A549 (cell line): ENCODE measurements at regions not wholly inside any gene's neighbourhood (a gene's known extent, or its start where the extent isn't known, plus 50 kb on each side); places are given as distances from the start of the nearest gene placed in this dataset.
A peak's percentile ranks its signal among the peaks of the same experiment; 100 is the strongest.

Experiments used
- ATAC-seq, 2 experiments: fragments of 200-7000 bp in 1 of 2; fragments of >200 bp in 1 of 2; cut with Nextera tagmentation in 1 of 2; cut with Tn5 transposase in 1 of 2; 3 replicates each; pipeline versions ENCODE4 v1.8.0 to v1.9.1; 2018 to 2020; ENCODE audit warnings: mild to moderate bottlenecking in 1 of 2, moderate library complexity in 1 of 2
- CTCF ChIA-PET: fragments of 300-600 bp; sonication (Branson Sonifier 250); formaldehyde crosslinking; extraction: SDS; loops from one replicate; lab custom pipeline; 2021; ENCODE audit warnings: antibody characterized with exemption, inconsistent platforms; lab: Yijun Ruan, JAX
- POLR2A ChIA-PET: fragments of 350-600 bp; formaldehyde crosslinking; extraction: SDS; loops from one replicate; lab custom pipeline; 2021; ENCODE audit warnings: antibody characterized with exemption, inconsistent platforms; lab: Yijun Ruan, JAX
- DNase-seq, 2 experiments: peaks; one replicate each; pipeline versions ENCODE4 v3.0.0 to v3.0.0-alpha.2; 2011 to 2016; ENCODE audit warnings: low read depth in 1 of 2, low spot score in 1 of 2
- FAIRE-seq: peaks from 2 replicates; lab custom pipeline; 2011; peaks lifted over from hg19 to GRCh38; lab: Jason Lieb, UNC
- H3K27ac ChIP-seq, 2 experiments: fragments of >200 bp; sonication (Bioruptor Twin); formaldehyde crosslinking; 3 replicates each; pipeline ENCODE4 v1.5.1; 2016 to 2017
- H3K4me1 ChIP-seq: fragments of >200 bp; sonication (Bioruptor Twin); formaldehyde crosslinking; 3 replicates; pipeline ENCODE4 v1.6.1; 2016
- H3K4me2 ChIP-seq: fragments of >200 bp; sonication (Bioruptor Twin); formaldehyde crosslinking; 3 replicates; pipeline ENCODE4 v1.6.1; 2016
- H3K4me3 ChIP-seq: fragments of >200 bp; sonication (Bioruptor Twin); formaldehyde crosslinking; 3 replicates; pipeline ENCODE4 v1.5.1; 2016
- H3K9me3 ChIP-seq: fragments of >200 bp; sonication (Bioruptor Twin); formaldehyde crosslinking; 3 replicates; pipeline ENCODE4 v1.6.1; 2016
- BHLHE40 ChIP-seq: IDR thresholded peaks from 2 replicates; pipeline ENCODE4 v1.6.1; 2012; ENCODE audit warnings: low read depth, low read length, inconsistent platforms
- CHD2 ChIP-seq: fragments of 150-350 bp; IDR thresholded peaks from 2 replicates; pipeline ENCODE4 v1.6.1; 2014; ENCODE audit warnings: low read length; ENCODE audit not compliant: partially characterized antibody
- CHD4 ChIP-seq: fragments of 200-600 bp; sonication (generic); IDR thresholded peaks from 2 replicates; pipeline ENCODE4 v1.6.1; 2016; ENCODE audit warnings: antibody characterized with exemption, mild to moderate bottlenecking, borderline replicate concordance
- EHMT2 ChIP-seq: fragments of 200-600 bp; sonication (generic); IDR thresholded peaks from 2 replicates; pipeline ENCODE4 v1.6.1; 2016; ENCODE audit warnings: antibody characterized with exemption, low read depth, mild to moderate bottlenecking, moderate library complexity
- EP300 ChIP-seq, 2 experiments: fragments of >200 bp; sonication (Bioruptor Twin); formaldehyde crosslinking; IDR thresholded peaks; 2 replicates in 1 of 2; 3 replicates in 1 of 2; pipeline ENCODE4 v1.6.1; 2016 to 2017
- FOSB ChIP-seq: fragments of 250-450 bp; sonication (Bioruptor Pico); IDR thresholded peaks from 2 replicates; pipeline ENCODE4 v1.5.0; 2020; ENCODE audit warnings: mild to moderate bottlenecking, moderate library complexity
- FOXS1 ChIP-seq: fragments of 250-450 bp; sonication (Bioruptor Pico); IDR thresholded peaks from 2 replicates; pipeline ENCODE4 v1.5.0; 2020; ENCODE audit warnings: mild to moderate bottlenecking, moderate library complexity
- JUN ChIP-seq, 2 experiments: fragments of >200 bp; sonication (Bioruptor Twin); formaldehyde crosslinking; IDR thresholded peaks; 2 replicates in 1 of 2; 3 replicates in 1 of 2; pipeline ENCODE4 v1.6.1; 2016 to 2017
- KDM1A ChIP-seq: fragments of 200-600 bp; sonication (generic); IDR thresholded peaks from 2 replicates; pipeline ENCODE4 v1.6.1; 2016; ENCODE audit warnings: low read depth, mild to moderate bottlenecking
- KDM5A ChIP-seq: fragments of 200-600 bp; sonication (generic); IDR thresholded peaks from 2 replicates; pipeline ENCODE4 v1.6.1; 2016; ENCODE audit warnings: antibody characterized with exemption, mild to moderate bottlenecking
- MAZ ChIP-seq: fragments of 150-350 bp; IDR thresholded peaks from 2 replicates; pipeline ENCODE4 v1.6.1; 2014; ENCODE audit warnings: antibody characterized with exemption, low read depth, low read length, borderline replicate concordance
- MYC ChIP-seq: IDR thresholded peaks from 2 replicates; pipeline ENCODE4 v1.6.1; 2012; ENCODE audit warnings: mild to moderate bottlenecking, inconsistent platforms, low read length, improper control_type of control experiment, borderline replicate concordance
- POLR2A ChIP-seq: IDR thresholded peaks from 2 replicates; pipeline ENCODE4 v1.6.1; 2012; ENCODE audit warnings: mild to moderate bottlenecking, low read length
- POLR2AphosphoS2 ChIP-seq: conservative IDR thresholded peaks from 2 replicates; pipeline ENCODE4 v1.6.1; 2012; ENCODE audit warnings: low read length, improper control_type of control experiment, inconsistent platforms
- RAD21 ChIP-seq, 2 experiments: fragments of >200 bp in 1 of 2; sonication (Bioruptor Twin) in 1 of 2; formaldehyde crosslinking in 1 of 2; IDR thresholded peaks in 1 of 2; conservative IDR thresholded peaks in 1 of 2; 2 replicates in 1 of 2; 3 replicates in 1 of 2; pipeline ENCODE4 v1.6.1; 2012 to 2018; ENCODE audit warnings: inconsistent platforms in 1 of 2
- RNF2 ChIP-seq: fragments of 200-600 bp; sonication (generic); IDR thresholded peaks from 2 replicates; pipeline ENCODE4 v1.6.1; 2016; ENCODE audit warnings: low read depth, mild to moderate bottlenecking, antibody characterized with exemption, moderate library complexity, borderline replicate concordance
- SREBF2 ChIP-seq: fragments of 450-650 bp; IDR thresholded peaks from 2 replicates; pipeline ENCODE4 v1.6.1; 2014; ENCODE audit warnings: mild to moderate bottlenecking, moderate library complexity
- TFCP2L1 ChIP-seq: fragments of 250-450 bp; sonication (Bioruptor Pico); IDR thresholded peaks from 2 replicates; pipeline ENCODE4 v1.5.0; 2021; ENCODE audit warnings: mild to moderate bottlenecking
- ZFP36 ChIP-seq: fragments of 450-650 bp; IDR thresholded peaks from 2 replicates; pipeline ENCODE4 v1.6.1; 2014; ENCODE audit warnings: borderline replicate concordance; ENCODE audit not compliant: partially characterized antibody
- WGBS: methylation state at CpG from one replicate; pipeline ENCODE4 v1.1.6; 2017; ENCODE audit errors: missing lambda C conversion rate; 5-methylcytosine and 5-hydroxymethylcytosine counted together
- TF ChIP-seq, protein P1 (sequence below): IDR thresholded peaks from 2 replicates; pipeline ENCODE4 v1.6.1; 2012
- TF ChIP-seq, protein P2 (sequence below): fragments of 250-450 bp; sonication (Bioruptor Pico); IDR thresholded peaks from 2 replicates; pipeline ENCODE4 v1.5.0; 2021; ENCODE audit warnings: mild to moderate bottlenecking, moderate library complexity, borderline replicate concordance
- TF ChIP-seq, protein P3 (sequence below): IDR thresholded peaks from 2 replicates; pipeline ENCODE4 v1.6.1; 2012; ENCODE audit warnings: low read depth, borderline replicate concordance
- TF ChIP-seq, protein P4 (sequence below): fragments of 200-600 bp; sonication (generic); IDR thresholded peaks from 2 replicates; pipeline ENCODE4 v1.6.1; 2016; ENCODE audit warnings: antibody characterized with exemption, mild to moderate bottlenecking, moderate library complexity
- TF ChIP-seq, protein P5 (sequence below): fragments of 450-650 bp; IDR thresholded peaks from 2 replicates; pipeline ENCODE4 v1.6.1; 2014; ENCODE audit warnings: antibody characterized with exemption

DNA sequence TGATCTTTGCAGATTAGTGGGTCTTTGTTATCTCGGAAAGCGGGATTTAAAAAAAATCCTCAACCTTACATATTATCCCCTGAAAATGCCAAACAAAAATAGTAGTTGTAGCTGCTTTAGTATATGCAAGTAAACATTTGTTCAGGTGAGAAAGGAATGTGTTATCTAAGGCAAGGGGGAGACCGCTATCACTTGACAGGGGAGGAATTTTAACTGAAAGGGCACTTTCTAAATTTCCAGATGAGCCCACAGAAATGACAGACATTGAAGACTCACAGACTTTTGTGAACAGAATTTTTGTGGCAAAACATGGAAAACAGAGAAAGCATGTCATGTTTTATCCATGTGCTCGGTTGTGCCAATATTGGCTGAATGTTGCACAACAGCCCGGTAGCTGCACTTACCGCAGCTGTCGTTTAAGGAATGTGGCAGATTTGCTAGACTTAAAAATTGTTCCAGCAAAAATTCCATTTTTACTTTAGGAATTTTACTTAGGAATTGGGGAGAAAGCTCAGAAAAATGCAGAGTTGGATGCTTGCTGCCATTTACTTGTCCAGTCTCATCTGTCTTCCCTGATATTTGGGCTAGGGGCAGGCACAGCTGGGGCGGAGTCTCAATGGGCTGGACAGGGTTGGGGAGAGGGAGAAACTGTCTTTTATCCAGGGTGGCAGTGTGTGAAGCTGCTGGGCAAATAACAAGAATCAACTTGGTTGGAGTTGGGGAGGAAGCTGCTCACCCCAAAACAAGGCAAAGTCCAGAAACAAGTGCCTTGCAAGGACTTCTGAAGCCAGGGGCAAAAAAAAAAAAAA is 94.6 kb upstream of the RPS6KA3 start (continued):
- TF ChIP-seq, protein P1, sequence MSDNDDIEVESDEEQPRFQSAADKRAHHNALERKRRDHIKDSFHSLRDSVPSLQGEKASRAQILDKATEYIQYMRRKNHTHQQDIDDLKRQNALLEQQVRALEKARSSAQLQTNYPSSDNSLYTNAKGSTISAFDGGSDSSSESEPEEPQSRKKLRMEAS: peak; percentile 89
- TF ChIP-seq FOSB (no peak), EP300 (IDR thresholded peaks at IDR 0.05) (no peak), CHD2 (no peak), RNF2 (no peak), KDM1A (no peak), ZFP36 (no peak), JUN (IDR thresholded peaks at IDR 0.05) (0 out of 5 replicates have a peak, but pooled peaks of 1 of the 2 experiments have one; percentile 15), TFCP2L1 (CRISPR knock-in tag) (0 out of 2 replicates have a peak, but pooled peaks have one; percentile 9)
- TF ChIP-seq, protein P2, sequence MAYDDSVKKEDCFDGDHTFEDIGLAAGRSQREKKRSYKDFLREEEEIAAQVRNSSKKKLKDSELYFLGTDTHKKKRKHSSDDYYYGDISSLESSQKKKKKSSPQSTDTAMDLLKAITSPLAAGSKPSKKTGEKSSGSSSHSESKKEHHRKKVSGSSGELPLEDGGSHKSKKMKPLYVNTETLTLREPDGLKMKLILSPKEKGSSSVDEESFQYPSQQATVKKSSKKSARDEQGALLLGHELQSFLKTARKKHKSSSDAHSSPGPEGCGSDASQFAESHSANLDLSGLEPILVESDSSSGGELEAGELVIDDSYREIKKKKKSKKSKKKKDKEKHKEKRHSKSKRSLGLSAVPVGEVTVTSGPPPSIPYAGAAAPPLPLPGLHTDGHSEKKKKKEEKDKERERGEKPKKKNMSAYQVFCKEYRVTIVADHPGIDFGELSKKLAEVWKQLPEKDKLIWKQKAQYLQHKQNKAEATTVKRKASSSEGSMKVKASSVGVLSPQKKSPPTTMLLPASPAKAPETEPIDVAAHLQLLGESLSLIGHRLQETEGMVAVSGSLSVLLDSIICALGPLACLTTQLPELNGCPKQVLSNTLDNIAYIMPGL (CRISPR knock-in tag): no peak

DNA sequence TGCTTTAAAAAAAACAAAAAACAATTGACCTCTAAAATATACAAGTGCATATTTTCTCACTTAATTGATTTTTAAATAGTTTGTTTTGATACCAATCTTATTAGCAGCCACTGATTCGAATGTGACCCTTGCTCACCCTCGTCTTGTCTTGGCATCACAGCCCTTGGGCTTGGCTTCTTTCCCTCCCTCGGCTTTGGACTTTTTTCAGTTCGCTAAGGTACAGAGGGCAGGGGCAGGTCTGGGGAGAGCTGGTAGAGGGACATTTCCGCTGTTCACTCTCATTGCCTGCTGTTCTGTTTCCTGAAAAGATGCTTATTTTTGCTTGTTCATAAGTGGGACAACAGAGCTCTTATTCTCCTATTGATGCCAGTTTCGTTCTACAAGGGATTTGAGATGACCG is 88.5 kb upstream of the RPS6KA3 start:
- Histone ChIP-seq H3K4me2 (no peak overlapping the region), H3K9me3 (no peaks in the 10 kb centered on the region), H3K4me3 (no peak overlapping the region), H3K27ac (no peak overlapping the region), H3K4me1 (peaks cover 3% of the 10 kb centered on the region)
- ChIA-PET POLR2A (no interaction called here), CTCF (no interaction called here)
- ATAC-seq (no peak), FAIRE-seq (no peak), DNase-seq (no peak)
- TF ChIP-seq, protein P3, sequence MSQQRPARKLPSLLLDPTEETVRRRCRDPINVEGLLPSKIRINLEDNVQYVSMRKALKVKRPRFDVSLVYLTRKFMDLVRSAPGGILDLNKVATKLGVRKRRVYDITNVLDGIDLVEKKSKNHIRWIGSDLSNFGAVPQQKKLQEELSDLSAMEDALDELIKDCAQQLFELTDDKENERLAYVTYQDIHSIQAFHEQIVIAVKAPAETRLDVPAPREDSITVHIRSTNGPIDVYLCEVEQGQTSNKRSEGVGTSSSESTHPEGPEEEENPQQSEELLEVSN: no peak
- no peak for TF ChIP-seq POLR2A
- TF ChIP-seq, protein P1: no peak
- TF ChIP-seq KDM1A: no peak
- TF ChIP-seq MAZ: no peak
- TF ChIP-seq FOSB: no peak
- TF ChIP-seq KDM5A: no peak
- 91% methylated on average over 7 of the region's 7 CpGs for WGBS

DNA sequence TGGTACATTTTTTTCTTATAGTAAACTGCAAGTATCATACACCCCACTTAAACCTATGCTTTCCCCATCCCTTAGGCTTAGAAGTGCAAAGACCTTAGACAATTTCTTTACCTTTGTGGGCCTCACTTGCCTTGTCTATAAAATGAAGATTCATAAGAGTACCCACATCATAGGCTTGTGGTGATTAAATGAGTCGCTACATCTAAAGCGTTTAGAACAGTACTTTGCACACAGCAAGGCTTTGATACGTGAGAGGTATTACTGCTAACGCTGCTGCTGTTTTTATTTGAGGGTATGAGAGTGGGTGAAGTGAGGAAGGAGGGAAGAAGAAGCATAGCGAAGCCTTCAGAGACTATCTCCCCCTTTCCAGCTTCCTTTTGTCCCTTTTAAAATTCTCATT is 87.8 kb upstream of the RPS6KA3 start:
- FAIRE-seq: peak; percentile 74
- H3K4me1 ChIP-seq: no peaks in the 10 kb centered on the region
- CTCF ChIA-PET: no interaction called here
- H3K9me3 ChIP-seq: no peaks in the 10 kb centered on the region
- no peak for DNase-seq
- no peak for ATAC-seq
- H3K4me3 ChIP-seq: no peak overlapping the region
- WGBS: 87% methylated on average over 5 of the region's 5 CpGs
- POLR2A ChIA-PET: no interaction called here
- H3K4me2 ChIP-seq: no peak overlapping the region
- H3K27ac ChIP-seq: no peak overlapping the region
- no peak for TF ChIP-seq EHMT2
- no peak for TF ChIP-seq FOXS1 (CRISPR knock-in tag)
- no peak for TF ChIP-seq MYC
- no peak for TF ChIP-seq EP300 (IDR thresholded peaks at IDR 0.05)
- TF ChIP-seq CHD4: no peak
- TF ChIP-seq MAZ: no peak
- no peak for TF ChIP-seq SREBF2
- TF ChIP-seq, protein P4, sequence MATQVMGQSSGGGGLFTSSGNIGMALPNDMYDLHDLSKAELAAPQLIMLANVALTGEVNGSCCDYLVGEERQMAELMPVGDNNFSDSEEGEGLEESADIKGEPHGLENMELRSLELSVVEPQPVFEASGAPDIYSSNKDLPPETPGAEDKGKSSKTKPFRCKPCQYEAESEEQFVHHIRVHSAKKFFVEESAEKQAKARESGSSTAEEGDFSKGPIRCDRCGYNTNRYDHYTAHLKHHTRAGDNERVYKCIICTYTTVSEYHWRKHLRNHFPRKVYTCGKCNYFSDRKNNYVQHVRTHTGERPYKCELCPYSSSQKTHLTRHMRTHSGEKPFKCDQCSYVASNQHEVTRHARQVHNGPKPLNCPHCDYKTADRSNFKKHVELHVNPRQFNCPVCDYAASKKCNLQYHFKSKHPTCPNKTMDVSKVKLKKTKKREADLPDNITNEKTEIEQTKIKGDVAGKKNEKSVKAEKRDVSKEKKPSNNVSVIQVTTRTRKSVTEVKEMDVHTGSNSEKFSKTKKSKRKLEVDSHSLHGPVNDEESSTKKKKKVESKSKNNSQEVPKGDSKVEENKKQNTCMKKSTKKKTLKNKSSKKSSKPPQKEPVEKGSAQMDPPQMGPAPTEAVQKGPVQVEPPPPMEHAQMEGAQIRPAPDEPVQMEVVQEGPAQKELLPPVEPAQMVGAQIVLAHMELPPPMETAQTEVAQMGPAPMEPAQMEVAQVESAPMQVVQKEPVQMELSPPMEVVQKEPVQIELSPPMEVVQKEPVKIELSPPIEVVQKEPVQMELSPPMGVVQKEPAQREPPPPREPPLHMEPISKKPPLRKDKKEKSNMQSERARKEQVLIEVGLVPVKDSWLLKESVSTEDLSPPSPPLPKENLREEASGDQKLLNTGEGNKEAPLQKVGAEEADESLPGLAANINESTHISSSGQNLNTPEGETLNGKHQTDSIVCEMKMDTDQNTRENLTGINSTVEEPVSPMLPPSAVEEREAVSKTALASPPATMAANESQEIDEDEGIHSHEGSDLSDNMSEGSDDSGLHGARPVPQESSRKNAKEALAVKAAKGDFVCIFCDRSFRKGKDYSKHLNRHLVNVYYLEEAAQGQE: no peak
- TF ChIP-seq, protein P2 (CRISPR knock-in tag): no peak
- no peak for TF ChIP-seq RAD21 (conservative IDR thresholded peaks at IDR 0.05 in 1 of 2, IDR thresholded peaks at IDR 0.05 in 1 of 2)
- no peak for TF ChIP-seq KDM1A
- TF ChIP-seq POLR2AphosphoS2: no peak
- TF ChIP-seq, protein P5, sequence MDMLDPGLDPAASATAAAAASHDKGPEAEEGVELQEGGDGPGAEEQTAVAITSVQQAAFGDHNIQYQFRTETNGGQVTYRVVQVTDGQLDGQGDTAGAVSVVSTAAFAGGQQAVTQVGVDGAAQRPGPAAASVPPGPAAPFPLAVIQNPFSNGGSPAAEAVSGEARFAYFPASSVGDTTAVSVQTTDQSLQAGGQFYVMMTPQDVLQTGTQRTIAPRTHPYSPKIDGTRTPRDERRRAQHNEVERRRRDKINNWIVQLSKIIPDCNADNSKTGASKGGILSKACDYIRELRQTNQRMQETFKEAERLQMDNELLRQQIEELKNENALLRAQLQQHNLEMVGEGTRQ: no peak
- TF ChIP-seq BHLHE40: no peak
